ENCODE measurements at regions not wholly inside any gene's neighbourhood (a gene's known extent, or its start where the extent isn't known, plus 50 kb on each side); places are given as distances from the start of the nearest gene placed in this dataset.

- TF ChIP-seq, protein P1, sequence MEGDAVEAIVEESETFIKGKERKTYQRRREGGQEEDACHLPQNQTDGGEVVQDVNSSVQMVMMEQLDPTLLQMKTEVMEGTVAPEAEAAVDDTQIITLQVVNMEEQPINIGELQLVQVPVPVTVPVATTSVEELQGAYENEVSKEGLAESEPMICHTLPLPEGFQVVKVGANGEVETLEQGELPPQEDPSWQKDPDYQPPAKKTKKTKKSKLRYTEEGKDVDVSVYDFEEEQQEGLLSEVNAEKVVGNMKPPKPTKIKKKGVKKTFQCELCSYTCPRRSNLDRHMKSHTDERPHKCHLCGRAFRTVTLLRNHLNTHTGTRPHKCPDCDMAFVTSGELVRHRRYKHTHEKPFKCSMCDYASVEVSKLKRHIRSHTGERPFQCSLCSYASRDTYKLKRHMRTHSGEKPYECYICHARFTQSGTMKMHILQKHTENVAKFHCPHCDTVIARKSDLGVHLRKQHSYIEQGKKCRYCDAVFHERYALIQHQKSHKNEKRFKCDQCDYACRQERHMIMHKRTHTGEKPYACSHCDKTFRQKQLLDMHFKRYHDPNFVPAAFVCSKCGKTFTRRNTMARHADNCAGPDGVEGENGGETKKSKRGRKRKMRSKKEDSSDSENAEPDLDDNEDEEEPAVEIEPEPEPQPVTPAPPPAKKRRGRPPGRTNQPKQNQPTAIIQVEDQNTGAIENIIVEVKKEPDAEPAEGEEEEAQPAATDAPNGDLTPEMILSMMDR (IDR thresholded peaks at IDR 0.05), result no peak
- TF ChIP-seq EP300 (IDR thresholded peaks at IDR 0.05) (no peak), POLR2A (IDR thresholded peaks at IDR 0.05) (no peak)
Measured at GRCh38 chr12:111166779-111167540, 201.9 kb downstream of the PHETA1 start.
